ENCODE measurements at regions not wholly inside any gene's neighbourhood (a gene's known extent, or its start where the extent isn't known, plus 50 kb on each side); places are given as distances from the start of the nearest gene placed in this dataset.

DNA sequence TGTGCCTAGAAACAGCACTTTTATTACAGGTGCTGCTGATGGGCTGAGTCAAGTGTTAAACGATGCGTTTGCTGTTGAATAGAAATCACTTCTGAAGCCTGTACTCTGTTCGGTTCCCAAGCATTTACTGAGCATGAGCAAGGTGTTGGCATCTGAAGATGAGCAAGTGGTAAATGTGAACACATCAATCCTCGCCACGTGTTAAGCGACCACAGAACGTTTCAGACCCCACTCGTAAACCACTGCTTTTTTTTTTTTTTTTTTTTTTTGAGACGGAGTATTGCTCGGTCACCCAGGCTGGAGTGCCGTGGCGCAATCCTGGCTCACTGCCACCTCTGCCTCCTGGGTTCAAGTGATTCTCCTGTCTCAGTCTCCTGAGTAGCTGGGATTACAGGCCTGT, 241.2 kb downstream of the SETD4 start:
- no peak overlapping the region for H4K8ac ChIP-seq (replicated peaks; ENCODE audit: insufficient read length, low read depth, low read length)
- H3K23ac ChIP-seq (ENCODE audit: insufficient read length, low read depth, low read length): no peak overlapping the region
- H3K14ac ChIP-seq (ENCODE audit: insufficient read depth, low read length): no peak overlapping the region
- H2BK15ac ChIP-seq (ENCODE audit: low read depth, low read length): no peak overlapping the region
- no peak overlapping the region for H2BK120ac ChIP-seq (ENCODE audit: low read depth, low read length, poor library complexity, severe bottlenecking)
- no peak overlapping the region for H3K4me2 ChIP-seq (ENCODE audit: insufficient read depth, insufficient read length, low read length)
- H3K9me3 Mint-ChIP-seq: peaks cover 0 to 2% of the 10 kb centered on the region in 2 experiments; a peak in 2 of 5 replicates
- no peak overlapping the region for H2AK5ac ChIP-seq (ENCODE audit: insufficient read length, low read length)
- no peaks in the 10 kb centered on the region for H3K27me3 Mint-ChIP-seq (ENCODE audit: low read depth)
- no peak overlapping the region for H3K4ac ChIP-seq (ENCODE audit: low read depth, low read length)
- TF ChIP-seq, protein P1, sequence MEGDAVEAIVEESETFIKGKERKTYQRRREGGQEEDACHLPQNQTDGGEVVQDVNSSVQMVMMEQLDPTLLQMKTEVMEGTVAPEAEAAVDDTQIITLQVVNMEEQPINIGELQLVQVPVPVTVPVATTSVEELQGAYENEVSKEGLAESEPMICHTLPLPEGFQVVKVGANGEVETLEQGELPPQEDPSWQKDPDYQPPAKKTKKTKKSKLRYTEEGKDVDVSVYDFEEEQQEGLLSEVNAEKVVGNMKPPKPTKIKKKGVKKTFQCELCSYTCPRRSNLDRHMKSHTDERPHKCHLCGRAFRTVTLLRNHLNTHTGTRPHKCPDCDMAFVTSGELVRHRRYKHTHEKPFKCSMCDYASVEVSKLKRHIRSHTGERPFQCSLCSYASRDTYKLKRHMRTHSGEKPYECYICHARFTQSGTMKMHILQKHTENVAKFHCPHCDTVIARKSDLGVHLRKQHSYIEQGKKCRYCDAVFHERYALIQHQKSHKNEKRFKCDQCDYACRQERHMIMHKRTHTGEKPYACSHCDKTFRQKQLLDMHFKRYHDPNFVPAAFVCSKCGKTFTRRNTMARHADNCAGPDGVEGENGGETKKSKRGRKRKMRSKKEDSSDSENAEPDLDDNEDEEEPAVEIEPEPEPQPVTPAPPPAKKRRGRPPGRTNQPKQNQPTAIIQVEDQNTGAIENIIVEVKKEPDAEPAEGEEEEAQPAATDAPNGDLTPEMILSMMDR (conservative IDR thresholded peaks at IDR 0.05): no peak
- no peak overlapping the region for H4K91ac ChIP-seq (ENCODE audit: insufficient read length, low read depth, low read length)
- DNase-seq: no peak
- no peak overlapping the region for H4K5ac ChIP-seq (ENCODE audit: insufficient read length, low read depth, low read length)
- H3K27ac ChIP-seq (ENCODE audit: insufficient read length, low read depth, low read length): no peak overlapping the region
- H3K27ac Mint-ChIP-seq: no peak overlapping the region
- no peak overlapping the region for H3K18ac ChIP-seq (ENCODE audit: insufficient read length, low read depth, low read length)
- H2BK5ac ChIP-seq (ENCODE audit: insufficient read length, low read length): no peak overlapping the region
- no peak overlapping the region for H3K9ac ChIP-seq (ENCODE audit: extremely low read depth, insufficient read length, low read length)
- H3K4me3 Mint-ChIP-seq: no peak overlapping the region
- H3K79me1 ChIP-seq (ENCODE audit: insufficient read depth, low read depth, low read length, poor library complexity, severe bottlenecking): no peaks in the 10 kb centered on the region
- H2AFZ ChIP-seq (ENCODE audit: low read length): no peak overlapping the region
- H3T11ph ChIP-seq (ENCODE audit: low read length): no peak overlapping the region
- no peak overlapping the region for H2BK12ac ChIP-seq (ENCODE audit: insufficient read length, low read depth, low read length)
- H3K23me2 ChIP-seq (ENCODE audit: insufficient read length, low read depth, low read length, poor library complexity, severe bottlenecking): no peaks in the 10 kb centered on the region
- no peak overlapping the region for H2BK20ac ChIP-seq (ENCODE audit: low read depth, low read length, poor library complexity, severe bottlenecking)
- no peaks in the 10 kb centered on the region for H3K36me3 Mint-ChIP-seq (ENCODE audit: insufficient read depth in 1 of 3, low read depth in 3 of 3)
- H3K79me2 ChIP-seq (ENCODE audit: insufficient read depth, low read length): no peaks in the 10 kb centered on the region
- H3K4me1 ChIP-seq (ENCODE audit: insufficient read depth, low read length): no peaks in the 10 kb centered on the region
- peaks cover 0 to 4% of the 10 kb centered on the region in 2 experiments; a peak in 2 of 4 replicates for H3K4me1 Mint-ChIP-seq
- H3K9me3 ChIP-seq (ENCODE audit: control insufficient read depth, low read depth, low read length): no peaks in the 10 kb centered on the region
- no peak overlapping the region for H3K56ac ChIP-seq (ENCODE audit: insufficient read length, low read depth, low read length)
- no peaks in the 10 kb centered on the region for H3K27me3 ChIP-seq (ENCODE audit: insufficient read depth, low read length)
- WGBS (ENCODE audit: extremely low coverage, insufficient read length, low lambda C conversion rate): no CpG with 5 or more reads among the region's 12 CpGs
- H4K20me1 ChIP-seq (ENCODE audit: control insufficient read depth, insufficient read depth, insufficient read length): no peaks in the 10 kb centered on the region

Measured in H9 (cell line).